22Rv1 (cell line): ENCODE measurements at regions not wholly inside any gene's neighbourhood (a gene's known extent, or its start where the extent isn't known, plus 50 kb on each side); places are given as distances from the start of the nearest gene placed in this dataset.

Experiments
- H3K27ac ChIP-seq: fragments of 450-650 bp; 2 replicates; pipeline ENCODE4 v1.5.1; 2017
- ZFX ChIP-seq: fragments of 450-650 bp; IDR thresholded peaks from 2 replicates; pipeline ENCODE4 v1.6.1; 2017; ENCODE audit warnings: antibody characterized with exemption, borderline replicate concordance
- TF ChIP-seq, protein P1 (sequence below): fragments of 450-650 bp; IDR thresholded peaks from 2 replicates; pipeline ENCODE4 v1.5.1; 2017; ENCODE audit warnings: mild to moderate bottlenecking

DNA sequence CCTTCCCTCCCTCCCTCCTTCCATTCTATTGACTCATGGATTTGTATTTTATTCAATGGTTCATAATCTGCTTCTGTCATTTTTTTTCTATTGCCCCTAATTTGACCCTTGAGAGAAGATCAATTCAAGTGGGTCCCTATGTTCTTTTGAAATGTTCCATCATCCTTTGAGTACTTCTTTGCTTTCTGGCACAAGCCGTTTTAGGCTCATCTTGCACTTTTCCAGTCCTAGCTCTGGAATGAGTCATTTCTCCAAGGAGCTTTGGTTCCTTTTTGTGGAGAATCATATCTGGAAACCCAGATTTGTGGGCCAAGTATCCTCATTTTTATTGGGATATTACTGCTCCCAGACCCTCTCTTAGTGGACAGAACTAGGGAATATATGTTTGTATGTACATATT lies 126.8 kb upstream of the PTPN3 start:
- TF ChIP-seq ZFX = no peak
- TF ChIP-seq, protein P1, sequence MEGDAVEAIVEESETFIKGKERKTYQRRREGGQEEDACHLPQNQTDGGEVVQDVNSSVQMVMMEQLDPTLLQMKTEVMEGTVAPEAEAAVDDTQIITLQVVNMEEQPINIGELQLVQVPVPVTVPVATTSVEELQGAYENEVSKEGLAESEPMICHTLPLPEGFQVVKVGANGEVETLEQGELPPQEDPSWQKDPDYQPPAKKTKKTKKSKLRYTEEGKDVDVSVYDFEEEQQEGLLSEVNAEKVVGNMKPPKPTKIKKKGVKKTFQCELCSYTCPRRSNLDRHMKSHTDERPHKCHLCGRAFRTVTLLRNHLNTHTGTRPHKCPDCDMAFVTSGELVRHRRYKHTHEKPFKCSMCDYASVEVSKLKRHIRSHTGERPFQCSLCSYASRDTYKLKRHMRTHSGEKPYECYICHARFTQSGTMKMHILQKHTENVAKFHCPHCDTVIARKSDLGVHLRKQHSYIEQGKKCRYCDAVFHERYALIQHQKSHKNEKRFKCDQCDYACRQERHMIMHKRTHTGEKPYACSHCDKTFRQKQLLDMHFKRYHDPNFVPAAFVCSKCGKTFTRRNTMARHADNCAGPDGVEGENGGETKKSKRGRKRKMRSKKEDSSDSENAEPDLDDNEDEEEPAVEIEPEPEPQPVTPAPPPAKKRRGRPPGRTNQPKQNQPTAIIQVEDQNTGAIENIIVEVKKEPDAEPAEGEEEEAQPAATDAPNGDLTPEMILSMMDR = no peak

DNA sequence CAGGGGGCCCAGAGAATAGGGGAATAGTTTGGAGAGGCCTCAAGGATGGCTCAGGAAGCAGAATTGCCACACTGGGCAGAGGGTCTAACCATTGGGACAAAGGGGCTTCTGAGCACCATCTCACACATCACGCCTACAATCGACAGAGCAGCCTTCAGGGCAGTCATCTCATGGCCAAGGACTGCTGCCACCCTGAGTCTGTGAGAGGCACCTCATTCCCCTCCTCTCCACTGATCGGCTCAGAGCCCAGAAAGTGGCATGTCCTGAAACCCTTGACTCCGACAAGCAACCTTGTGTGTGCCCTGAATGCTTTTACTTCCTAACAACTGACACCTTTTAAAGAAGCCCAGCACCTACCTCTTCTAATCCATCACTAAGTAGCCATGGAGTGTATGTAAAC lies 128.9 kb upstream of the PTPN3 start:
- no peak for TF ChIP-seq ZFX
- TF ChIP-seq, protein P1 = no peak

More for the DNA sequence above, 126.8 kb upstream of the PTPN3 start:
- H3K27ac ChIP-seq = no peak overlapping the region

DNA sequence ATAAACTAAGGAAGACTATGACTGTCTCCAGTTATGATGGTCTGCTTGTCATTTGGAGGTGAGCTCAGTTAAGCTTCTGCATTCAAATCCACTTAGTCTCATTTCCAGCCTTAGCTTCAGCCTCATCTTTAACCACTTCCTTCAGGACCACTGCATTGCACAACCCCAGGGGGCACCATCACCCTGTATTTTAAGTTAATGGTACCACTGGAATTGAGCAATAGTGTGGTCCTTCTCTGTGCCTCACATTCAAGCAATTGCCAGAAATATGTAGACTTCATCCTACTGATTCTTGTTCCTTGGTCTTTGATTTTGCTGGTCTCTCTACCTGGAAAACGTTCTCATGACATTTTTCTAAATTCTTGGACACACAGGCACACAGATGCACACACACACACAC lies 131.5 kb upstream of the PTPN3 start:
- TF ChIP-seq ZFX = no peak
- H3K27ac ChIP-seq = no peak overlapping the region

More for the DNA sequence above, 128.9 kb upstream of the PTPN3 start:
- H3K27ac ChIP-seq = no peak overlapping the region

DNA sequence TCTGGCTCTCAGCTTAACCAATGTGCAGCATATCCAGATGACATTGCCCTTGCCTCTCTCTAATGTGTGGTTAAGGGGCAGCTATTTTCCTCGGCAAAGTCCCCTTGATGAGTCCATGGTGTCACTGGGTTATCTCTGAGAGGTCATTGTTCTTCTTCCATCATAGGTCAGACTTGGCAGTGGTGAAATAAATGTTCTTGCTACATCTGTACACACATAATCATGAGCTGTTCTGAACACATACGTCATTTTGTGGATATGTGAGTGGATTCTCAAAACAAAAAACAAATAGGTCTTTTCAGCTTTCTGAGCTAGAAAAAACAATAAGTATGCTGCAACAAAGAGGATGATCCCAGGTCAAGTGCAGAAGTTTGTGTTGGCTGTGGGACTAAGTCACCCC lies 134.7 kb upstream of the PTPN3 start:
- no peak overlapping the region for H3K27ac ChIP-seq
- TF ChIP-seq, protein P1 = no peak

DNA sequence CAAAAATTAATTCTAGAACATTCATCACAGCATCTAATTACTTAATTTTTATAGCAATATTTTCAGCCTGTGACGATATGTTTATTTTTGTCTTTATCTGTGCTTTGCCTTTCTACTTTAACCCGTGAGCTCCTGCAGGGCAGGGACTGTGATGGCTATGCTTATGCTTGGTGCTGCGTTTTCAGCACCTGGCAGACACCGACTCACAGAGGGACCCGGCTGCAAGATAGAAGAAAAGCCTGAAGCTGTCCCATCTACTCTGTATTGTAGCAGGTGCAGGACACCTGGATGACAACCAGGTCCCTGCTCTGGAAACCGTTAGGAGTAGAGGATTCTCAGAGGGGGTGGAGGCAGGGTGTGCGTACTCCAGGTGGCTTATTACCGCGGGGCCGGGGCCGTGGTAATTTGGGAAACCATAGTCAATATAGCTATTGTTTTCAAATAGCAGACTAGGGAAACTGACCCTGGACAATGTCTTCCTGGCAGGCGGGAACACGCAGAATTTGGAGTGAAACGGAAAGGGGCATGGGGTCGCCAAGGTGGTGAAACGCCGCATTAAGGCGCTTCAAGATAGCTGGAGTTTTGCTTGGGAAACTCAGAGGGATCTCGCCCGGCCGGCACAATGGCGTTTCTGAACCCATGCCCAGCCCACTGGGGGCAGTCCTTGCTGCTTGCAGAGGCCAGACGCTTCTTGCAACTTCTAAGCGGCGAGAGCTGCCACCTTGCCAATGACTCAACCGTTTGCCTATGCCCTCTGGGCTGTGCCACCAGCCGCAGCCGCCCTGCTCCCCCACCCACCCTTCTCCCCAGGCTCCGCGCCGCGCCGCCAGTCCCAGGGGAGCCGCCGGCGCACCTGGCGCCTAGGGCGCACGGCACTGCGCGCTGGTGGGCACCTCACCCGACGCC lies 140.1 kb upstream of the PALM2AKAP2 start:
- no peak for TF ChIP-seq ZFX
- TF ChIP-seq, protein P1 = no peak
- no peak overlapping the region for H3K27ac ChIP-seq

DNA sequence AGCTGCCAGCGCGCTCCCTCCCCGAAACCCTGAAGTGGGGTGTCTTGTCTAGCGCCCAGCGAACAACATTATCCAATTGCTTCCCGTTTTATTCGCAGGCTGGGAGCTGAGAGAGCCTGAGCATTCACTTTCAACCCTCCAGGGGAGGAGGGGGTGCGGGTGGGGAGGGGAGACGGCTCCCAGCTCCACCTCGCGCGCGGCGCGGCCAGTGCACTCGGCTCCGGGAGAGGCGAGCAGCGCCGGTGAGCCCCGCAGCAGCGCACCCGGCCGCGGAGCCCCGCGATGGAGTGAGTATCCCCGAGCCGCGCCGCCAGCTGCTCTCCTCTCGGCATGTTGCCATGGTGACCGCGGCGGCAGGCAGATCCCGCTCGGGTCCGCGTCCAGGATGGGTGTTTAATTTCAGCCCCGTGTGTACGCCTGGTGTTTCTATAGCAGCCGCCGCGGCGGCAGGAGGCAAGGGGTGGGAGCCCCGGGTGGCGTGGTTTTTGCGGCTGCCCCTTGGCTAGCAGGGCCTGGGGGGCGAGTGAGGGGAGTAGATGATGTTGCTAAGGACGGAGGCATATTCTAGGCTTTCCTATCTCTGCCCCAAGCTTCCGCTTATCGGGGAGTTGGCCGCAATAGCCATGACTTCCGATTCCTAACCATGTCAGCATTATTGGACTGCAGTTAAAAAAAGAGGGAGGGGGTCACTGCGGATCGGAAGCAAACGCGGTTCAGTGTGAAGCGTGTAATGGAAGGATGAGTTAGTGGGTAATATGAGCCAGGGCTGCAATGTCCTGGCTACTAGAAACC lies 139.2 kb upstream of the PALM2AKAP2 start:
- TF ChIP-seq, protein P1 = no peak
- no peak for TF ChIP-seq ZFX
- H3K27ac ChIP-seq = no peak overlapping the region

DNA sequence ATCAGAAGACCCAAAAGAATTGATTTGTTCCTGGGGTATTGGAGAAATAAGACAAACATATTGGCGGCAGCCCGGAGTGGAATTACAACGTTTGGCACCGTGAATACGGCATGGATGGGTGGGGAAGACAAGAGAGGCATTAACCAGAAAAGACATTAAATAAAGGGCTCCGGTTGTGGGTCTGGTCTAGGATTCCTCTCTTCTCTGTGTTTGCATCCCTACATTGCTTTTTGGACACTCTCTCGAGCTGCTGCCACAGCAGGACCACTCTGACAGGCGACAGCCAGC lies 138.7 kb upstream of the PALM2AKAP2 start:
- no peak for TF ChIP-seq ZFX
- TF ChIP-seq, protein P1 = no peak
- H3K27ac ChIP-seq = no peak overlapping the region
